ENCODE measurements at regions not wholly inside any gene's neighbourhood (a gene's known extent, or its start where the extent isn't known, plus 50 kb on each side); places are given as distances from the start of the nearest gene placed in this dataset.

DNA sequence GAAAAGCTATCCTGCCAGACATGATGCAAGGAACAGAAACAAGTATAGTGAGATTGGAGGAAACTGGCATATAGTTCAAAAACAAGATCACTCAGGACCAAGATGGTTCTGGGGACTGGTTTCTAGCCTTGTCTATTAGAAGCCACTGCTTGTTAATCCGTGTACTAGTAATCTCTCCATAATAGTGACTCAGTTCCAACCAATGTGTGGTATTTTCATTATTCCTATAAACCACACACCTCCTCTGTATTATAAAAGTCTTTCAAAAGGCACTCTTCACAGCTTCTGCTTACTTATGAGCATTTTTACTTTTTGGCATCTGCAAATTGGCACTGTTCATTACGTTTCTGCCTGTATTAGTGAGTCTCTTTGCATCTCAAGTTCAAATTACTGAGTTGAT is 140.3 kb downstream of the SLC6A15 start:
- TF ChIP-seq CTCF (IDR thresholded peaks at IDR 0.05), result no peak
- no peak for TF ChIP-seq EP300 (IDR thresholded peaks at IDR 0.05; ENCODE audit: low read depth)
